ENCODE measurements at regions not wholly inside any gene's neighbourhood (a gene's known extent, or its start where the extent isn't known, plus 50 kb on each side); places are given as distances from the start of the nearest gene placed in this dataset.
"Not testable (repeated sequence)": the region's sequence is repeated elsewhere in the genome, so short reads cannot be mapped to it uniquely, and the experiment has no call there.

GRCh38 chr9:102514541-102514940, 480.6 kb upstream of the CYLC2 start:
- no peaks in the 10 kb centered on the region for H3K9me3 ChIP-seq (ENCODE audit: control insufficient read depth, low read length)
- no peak overlapping the region for H3K4me3 ChIP-seq (ENCODE audit: low read depth, low read length)
- no peak overlapping the region for H3K27ac ChIP-seq
- H2AFZ ChIP-seq: no peak overlapping the region
- no peaks in the 10 kb centered on the region for H3K4me1 ChIP-seq
- H3K79me2 ChIP-seq: no peaks in the 10 kb centered on the region
- H3K4me2 ChIP-seq (ENCODE audit: low read length): no peak overlapping the region
- no peak overlapping the region for H3K9ac ChIP-seq
- TF ChIP-seq CTCF (IDR thresholded peaks at IDR 0.05): no peak
- H3K27me3 ChIP-seq (ENCODE audit: control insufficient read depth, insufficient read depth, low read length): no peaks in the 10 kb centered on the region
- H3K36me3 ChIP-seq (ENCODE audit: control insufficient read depth, insufficient read depth, low read length): no peaks in the 10 kb centered on the region

GRCh38 chr9:102507044-102507687, 488.0 kb upstream of the CYLC2 start:
- Histone ChIP-seq H3K4me2 (ENCODE audit: low read length) (no peak overlapping the region), H2AFZ (no peak overlapping the region), H3K79me2 (no peaks in the 10 kb centered on the region), H3K9ac (no peak overlapping the region), H3K4me1 (no peaks in the 10 kb centered on the region), H3K4me3 (ENCODE audit: low read depth, low read length) (no peak overlapping the region), H3K36me3 (ENCODE audit: control insufficient read depth, insufficient read depth, low read length) (no peaks in the 10 kb centered on the region), H3K9me3 (ENCODE audit: control insufficient read depth, low read length) (no peaks in the 10 kb centered on the region), H3K27me3 (ENCODE audit: control insufficient read depth, insufficient read depth, low read length) (no peaks in the 10 kb centered on the region), H3K27ac (no peak overlapping the region)
- TF ChIP-seq CTCF (IDR thresholded peaks at IDR 0.05): no peak

- Histone ChIP-seq H3K9ac (no peak overlapping the region), H3K9me3 (ENCODE audit: control insufficient read depth, low read length) (no peaks in the 10 kb centered on the region), H3K27ac (no peak overlapping the region), H3K79me2 (no peaks in the 10 kb centered on the region), H2AFZ (no peak overlapping the region), H3K36me3 (ENCODE audit: control insufficient read depth, insufficient read depth, low read length) (no peaks in the 10 kb centered on the region), H3K4me1 (no peaks in the 10 kb centered on the region), H3K27me3 (ENCODE audit: control insufficient read depth, insufficient read depth, low read length) (no peaks in the 10 kb centered on the region), H3K4me2 (ENCODE audit: low read length) (no peak overlapping the region), H3K4me3 (ENCODE audit: low read depth, low read length) (no peak overlapping the region)
- no peak for TF ChIP-seq CTCF (IDR thresholded peaks at IDR 0.05)
Observed at GRCh38 chr9:102506406-102506805, 488.7 kb upstream of the CYLC2 start.

- Histone ChIP-seq H3K9ac (no peak overlapping the region), H3K27ac (no peak overlapping the region), H2AFZ (no peak overlapping the region), H3K79me2 (no peaks in the 10 kb centered on the region), H3K27me3 (ENCODE audit: control insufficient read depth, insufficient read depth, low read length) (no peaks in the 10 kb centered on the region), H3K4me1 (no peaks in the 10 kb centered on the region), H3K4me3 (ENCODE audit: low read depth, low read length) (no peak overlapping the region), H3K36me3 (ENCODE audit: control insufficient read depth, insufficient read depth, low read length) (no peaks in the 10 kb centered on the region), H3K9me3 (ENCODE audit: control insufficient read depth, low read length) (no peaks in the 10 kb centered on the region), H3K4me2 (ENCODE audit: low read length) (no peak overlapping the region)
- TF ChIP-seq CTCF (IDR thresholded peaks at IDR 0.05): no peak
Observed at GRCh38 chr9:102499468-102499867, 495.7 kb upstream of the CYLC2 start.

DNA sequence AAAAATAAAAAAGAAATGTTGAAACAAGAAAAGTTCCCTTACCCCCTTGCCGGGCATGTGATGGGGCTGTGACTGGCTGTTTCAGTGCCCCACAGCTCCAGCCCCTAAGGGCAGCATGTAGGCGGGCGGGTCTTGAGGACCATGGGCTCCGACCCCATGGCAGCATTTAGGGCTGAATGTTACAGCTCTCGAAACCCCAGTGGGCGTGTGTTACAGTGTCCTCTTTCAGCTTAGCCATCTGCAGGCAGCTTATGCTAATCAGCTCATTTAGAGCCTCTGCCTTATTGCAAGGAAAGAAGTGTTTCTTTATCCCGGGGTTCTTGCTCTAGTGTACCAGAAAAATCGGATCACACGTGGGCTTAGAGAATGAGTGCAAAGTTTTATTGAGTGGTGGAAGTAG, 497.4 kb upstream of the CYLC2 start:
- H3K27me3 ChIP-seq (ENCODE audit: control insufficient read depth, insufficient read depth, low read length): no peaks in the 10 kb centered on the region
- H2AFZ ChIP-seq: no peak overlapping the region
- no peak for TF ChIP-seq CTCF (IDR thresholded peaks at IDR 0.05)
- no peaks in the 10 kb centered on the region for H3K79me2 ChIP-seq
- no peaks in the 10 kb centered on the region for H3K36me3 ChIP-seq (ENCODE audit: control insufficient read depth, insufficient read depth, low read length)
- no peak overlapping the region for H3K27ac ChIP-seq
- no peaks in the 10 kb centered on the region for H3K9me3 ChIP-seq (ENCODE audit: control insufficient read depth, low read length)
- H3K9ac ChIP-seq: no peak overlapping the region
- H3K4me1 ChIP-seq: no peaks in the 10 kb centered on the region
- no peak overlapping the region for H3K4me2 ChIP-seq (ENCODE audit: low read length)
- no peak overlapping the region for H3K4me3 ChIP-seq (ENCODE audit: low read depth, low read length)

DNA sequence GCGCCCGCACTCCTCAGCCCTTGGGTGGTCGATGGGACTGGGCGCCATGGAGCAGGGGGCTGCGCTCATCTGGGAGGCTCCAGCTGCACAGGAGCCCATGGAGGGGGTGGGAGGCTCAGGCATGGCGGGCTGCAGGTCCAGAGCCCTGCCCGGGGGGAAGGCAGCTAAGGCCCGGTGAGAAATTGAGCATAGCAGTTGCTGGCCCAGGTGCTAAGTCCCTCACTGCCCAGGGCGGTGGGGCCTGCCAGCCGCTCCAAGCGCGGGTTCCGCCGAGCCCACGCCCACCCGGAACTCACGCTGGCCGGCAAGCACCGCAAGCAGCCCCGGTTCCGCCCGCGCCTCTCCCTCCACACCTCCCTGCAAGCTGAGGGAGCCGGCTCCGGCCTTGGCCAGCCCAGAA, 508.2 kb upstream of the CYLC2 start:
- not testable (repeated sequence) for H3K36me3 ChIP-seq (ENCODE audit: control insufficient read depth, insufficient read depth, low read length); H3K27me3 ChIP-seq (ENCODE audit: control insufficient read depth, insufficient read depth, low read length); H2AFZ ChIP-seq; H3K4me2 ChIP-seq (ENCODE audit: low read length); H3K4me1 ChIP-seq; H3K4me3 ChIP-seq (ENCODE audit: low read depth, low read length); H3K27ac ChIP-seq; H3K9me3 ChIP-seq (ENCODE audit: control insufficient read depth, low read length); H3K79me2 ChIP-seq; H3K9ac ChIP-seq
